Bone marrow (tissue), 2 donors: ENCODE measurements at regions not wholly inside any gene's neighbourhood (a gene's known extent, or its start where the extent isn't known, plus 50 kb on each side); places are given as distances from the start of the nearest gene placed in this dataset.

Source experiments
- DNase-seq, 2 donors: peaks; one replicate each; lab custom pipeline; 2025; lab: John Stamatoyannopoulos, UW

GRCh38 chr5:54743997-54744788 lies 226.6 kb downstream of the SNX18 start:
- DNase-seq: peak; percentile 26 to 90

- no peak for DNase-seq
These were observed 226.0 kb downstream of the SNX18 start for GRCh38 chr5:54743581-54743980.

- DNase-seq: no peak
These were observed 224.9 kb downstream of the SNX18 start for GRCh38 chr5:54742417-54742891.

- no peak for DNase-seq
These were observed 224.2 kb downstream of the SNX18 start for GRCh38 chr5:54741711-54742110.

GRCh38 chr5:54740141-54740540 lies 222.6 kb downstream of the SNX18 start:
- no peak for DNase-seq

GRCh38 chr5:54739371-54739770 lies 221.8 kb downstream of the SNX18 start:
- no peak for DNase-seq

- DNase-seq: no peak
These were observed 221.4 kb downstream of the SNX18 start for GRCh38 chr5:54738973-54739367.

- peak in 1 of 2 donors; percentile 35 for DNase-seq
These were observed 220.8 kb downstream of the SNX18 start for GRCh38 chr5:54738118-54738972.

GRCh38 chr5:54736003-54736797 lies 218.6 kb downstream of the SNX18 start:
- no peak for DNase-seq

- DNase-seq: no peak
These were observed 215.5 kb downstream of the SNX18 start for GRCh38 chr5:54733101-54733500.

- DNase-seq: no peak
These were observed 214.5 kb downstream of the SNX18 start for GRCh38 chr5:54732108-54732507.

GRCh38 chr5:54728588-54728915 lies 211.0 kb downstream of the SNX18 start:
- no peak for DNase-seq

GRCh38 chr5:54727874-54728587 lies 210.5 kb downstream of the SNX18 start:
- no peak for DNase-seq

GRCh38 chr5:54725391-54726280 lies 208.1 kb downstream of the SNX18 start:
- DNase-seq: no peak

- DNase-seq: no peak
These were observed 205.4 kb downstream of the SNX18 start for GRCh38 chr5:54722846-54723433.

- no peak for DNase-seq
These were observed 204.5 kb downstream of the SNX18 start for GRCh38 chr5:54721951-54722654.

GRCh38 chr5:54721116-54721515 lies 203.6 kb downstream of the SNX18 start:
- no peak for DNase-seq

- no peak for DNase-seq
These were observed 202.8 kb downstream of the SNX18 start for GRCh38 chr5:54720341-54720740.
